Testis (tissue), 2 donors: ENCODE measurements at regions not wholly inside any gene's neighbourhood (a gene's known extent, or its start where the extent isn't known, plus 50 kb on each side); places are given as distances from the start of the nearest gene placed in this dataset.

Experiments used
- POLR2A ChIP-seq: fragments of 450-650 bp; IDR thresholded peaks from one replicate; pipeline ENCODE4 v1.6.1; 2017; ENCODE audit warnings: antibody characterized with exemption, mild to moderate bottlenecking, moderate library complexity
- TF ChIP-seq, protein P1 (sequence below), 3 experiments: fragments of 450-650 bp in 2 of 3; fragments of 200-600 bp in 1 of 3; sonication (generic) in 1 of 3; IDR thresholded peaks; one replicate each; pipeline ENCODE4 v1.5.1; 2016 to 2019; ENCODE audit warnings: antibody characterized with exemption in 3 of 3, mild to moderate bottlenecking in 2 of 3, moderate library complexity in 1 of 3

DNA sequence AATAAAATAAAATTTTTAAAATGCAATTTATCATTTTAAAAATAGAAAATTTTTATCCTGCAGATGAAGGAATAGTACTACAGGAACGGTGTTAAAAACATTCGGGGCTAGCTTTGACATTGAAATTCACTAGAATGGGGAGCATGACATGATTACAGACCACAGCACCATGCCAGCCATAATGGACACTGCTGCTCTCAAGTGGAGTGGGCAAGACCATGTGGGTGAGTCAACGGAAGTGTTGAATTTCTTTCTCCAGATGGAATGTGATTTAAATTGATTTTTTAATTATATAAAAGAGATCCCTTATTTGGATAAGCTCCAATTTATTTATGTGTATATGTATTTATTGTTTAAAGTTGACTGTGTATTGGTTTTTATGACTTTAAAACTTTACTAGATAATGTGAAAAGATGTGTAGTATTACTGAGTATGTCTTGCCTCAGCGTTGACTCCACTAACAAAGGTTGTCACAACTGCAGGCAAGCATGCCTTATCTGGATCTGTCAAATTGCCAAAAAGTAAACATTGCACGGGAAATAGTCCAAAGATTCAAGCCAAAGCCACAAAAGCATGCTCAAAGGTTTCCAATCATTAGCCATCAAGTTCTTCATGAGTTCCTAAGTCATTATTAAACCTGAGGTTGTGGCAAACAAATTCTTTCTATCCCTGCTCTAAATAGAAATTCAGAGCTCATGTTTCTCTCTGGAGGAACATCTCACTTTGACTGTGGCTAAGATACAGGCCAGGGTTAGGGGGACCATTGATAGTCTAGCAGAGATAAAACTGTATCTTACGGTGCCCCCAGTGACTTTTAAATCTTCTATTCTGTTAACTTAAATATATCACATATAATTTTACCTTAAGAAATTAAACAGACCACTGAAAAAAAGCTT is 536.9 kb downstream of the TMX3 start:
- TF ChIP-seq, protein P1, sequence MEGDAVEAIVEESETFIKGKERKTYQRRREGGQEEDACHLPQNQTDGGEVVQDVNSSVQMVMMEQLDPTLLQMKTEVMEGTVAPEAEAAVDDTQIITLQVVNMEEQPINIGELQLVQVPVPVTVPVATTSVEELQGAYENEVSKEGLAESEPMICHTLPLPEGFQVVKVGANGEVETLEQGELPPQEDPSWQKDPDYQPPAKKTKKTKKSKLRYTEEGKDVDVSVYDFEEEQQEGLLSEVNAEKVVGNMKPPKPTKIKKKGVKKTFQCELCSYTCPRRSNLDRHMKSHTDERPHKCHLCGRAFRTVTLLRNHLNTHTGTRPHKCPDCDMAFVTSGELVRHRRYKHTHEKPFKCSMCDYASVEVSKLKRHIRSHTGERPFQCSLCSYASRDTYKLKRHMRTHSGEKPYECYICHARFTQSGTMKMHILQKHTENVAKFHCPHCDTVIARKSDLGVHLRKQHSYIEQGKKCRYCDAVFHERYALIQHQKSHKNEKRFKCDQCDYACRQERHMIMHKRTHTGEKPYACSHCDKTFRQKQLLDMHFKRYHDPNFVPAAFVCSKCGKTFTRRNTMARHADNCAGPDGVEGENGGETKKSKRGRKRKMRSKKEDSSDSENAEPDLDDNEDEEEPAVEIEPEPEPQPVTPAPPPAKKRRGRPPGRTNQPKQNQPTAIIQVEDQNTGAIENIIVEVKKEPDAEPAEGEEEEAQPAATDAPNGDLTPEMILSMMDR (IDR thresholded peaks at IDR 0.05), result no peak
- TF ChIP-seq POLR2A, result no peak
